GM19328 (cell line): ENCODE measurements at regions not wholly inside any gene's neighbourhood (a gene's known extent, or its start where the extent isn't known, plus 50 kb on each side); places are given as distances from the start of the nearest gene placed in this dataset.

Experiments
- ATAC-seq: cut with Tn5 transposase; IDR thresholded peaks from one replicate; pipeline ENCODE4 v1.9.1; 2021; ENCODE audit warnings: mild to moderate bottlenecking, moderate library complexity; ENCODE audit not compliant: unreplicated experiment

DNA sequence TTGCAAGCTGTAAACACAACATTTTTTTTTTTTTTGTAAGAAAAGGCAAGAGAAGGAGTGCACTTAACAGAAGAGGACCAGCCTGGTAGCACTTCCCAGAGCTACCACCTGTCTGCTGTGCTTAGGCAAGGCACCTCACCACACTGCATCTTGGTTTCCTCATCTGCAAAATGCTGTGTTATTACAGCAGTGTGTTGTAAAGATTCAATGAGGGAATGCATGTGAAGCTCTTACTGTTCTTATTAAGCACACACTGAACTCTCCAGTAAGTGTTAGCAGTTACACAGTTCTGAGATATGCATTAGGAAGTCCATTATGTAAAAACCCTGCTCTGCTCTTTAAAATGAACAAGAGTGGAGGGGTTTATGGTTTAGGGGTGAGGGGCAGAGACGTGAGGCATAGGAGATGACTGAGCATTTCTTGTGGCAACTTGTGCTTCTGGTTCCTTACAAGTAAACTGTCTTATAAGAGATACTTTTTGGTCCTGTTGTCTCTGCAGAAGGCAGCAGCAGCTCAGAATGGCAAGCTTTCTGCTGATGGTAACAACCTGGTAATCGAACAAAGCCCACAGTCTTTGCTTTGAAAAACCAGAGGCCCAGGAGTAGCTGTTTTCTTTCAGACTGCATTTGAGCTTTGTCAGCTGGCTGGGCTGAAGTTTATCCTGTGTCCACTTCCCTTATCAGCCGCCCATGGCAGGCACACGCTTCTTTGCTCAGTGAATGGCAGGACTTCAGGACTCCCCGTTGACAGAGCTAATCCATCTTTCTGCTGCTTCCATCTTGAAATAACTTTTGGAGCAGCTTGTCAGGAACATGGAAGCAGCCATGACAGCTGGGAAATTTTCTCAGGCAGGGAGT, 98.8 kb upstream of the BMPER start:
- ATAC-seq = no peak

DNA sequence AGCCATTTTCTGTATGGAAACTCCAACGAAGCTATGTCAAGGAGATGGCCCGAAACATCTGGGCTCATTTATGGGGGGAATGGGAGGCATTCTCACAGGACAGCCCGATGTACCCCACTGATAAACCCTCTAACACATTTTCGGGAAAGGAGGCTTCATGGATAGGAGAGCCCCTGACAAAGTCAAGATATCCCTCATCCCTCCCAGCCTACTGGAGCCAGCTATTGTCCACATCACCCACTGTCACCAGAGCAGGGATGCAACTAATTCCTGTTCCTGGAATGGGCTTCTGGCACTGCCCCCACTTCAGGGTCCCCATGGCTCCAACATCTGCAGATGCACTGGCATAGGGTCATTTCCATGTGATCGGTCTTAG, 98.2 kb upstream of the BMPER start:
- no peak for ATAC-seq

DNA sequence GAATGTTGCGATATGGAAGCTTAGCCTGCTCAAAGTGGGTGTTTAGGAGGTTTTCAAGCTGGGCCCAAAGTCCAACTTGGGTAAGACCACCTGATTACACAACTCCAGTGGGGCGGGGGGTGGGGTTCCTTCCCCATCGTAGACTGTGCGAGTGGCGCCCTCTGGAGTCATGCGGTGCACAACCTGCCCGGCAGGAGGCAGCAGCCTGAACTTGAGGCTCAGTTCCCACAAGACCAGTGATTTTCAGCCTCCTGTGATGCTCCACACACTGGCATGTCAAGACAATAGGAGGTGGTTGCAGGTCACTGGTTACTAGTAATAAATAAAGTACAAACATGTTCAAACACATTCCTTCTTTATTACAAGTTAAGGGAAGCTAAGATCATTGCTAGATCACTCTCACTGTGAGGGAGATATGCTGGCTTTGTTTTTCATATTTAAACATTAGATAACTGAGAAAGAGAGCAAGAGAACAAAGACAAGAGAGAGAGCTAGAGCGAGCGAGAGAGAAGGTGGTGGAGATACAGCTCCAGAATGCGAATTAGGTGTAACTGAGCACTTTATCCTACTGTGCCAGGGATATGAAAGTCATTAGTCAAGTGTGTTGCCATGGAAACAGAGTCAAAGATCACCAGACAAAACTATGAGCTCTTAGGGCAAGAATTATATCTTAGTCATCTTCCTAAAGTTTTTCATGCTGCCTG, 97.4 kb upstream of the BMPER start:
- no peak for ATAC-seq

DNA sequence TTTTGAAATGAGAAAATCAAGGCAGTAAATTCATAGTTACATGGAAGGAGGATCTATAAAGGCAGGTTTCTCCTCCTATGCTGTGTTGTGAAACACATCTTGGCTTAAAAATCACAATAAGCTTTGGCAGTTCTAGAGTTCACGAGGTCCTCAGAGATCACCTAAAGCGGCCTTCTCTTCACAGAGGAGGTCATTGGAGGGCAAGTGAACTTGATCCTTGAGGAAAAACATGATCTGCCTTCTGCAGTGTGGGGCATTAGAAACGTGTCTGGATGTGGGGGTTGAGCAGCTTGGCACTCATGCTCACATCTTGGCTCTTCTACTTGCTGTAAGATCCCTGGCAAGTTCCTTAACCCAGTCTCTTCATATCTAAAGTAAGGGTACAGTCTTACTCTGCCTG, 96.1 kb upstream of the BMPER start:
- no peak for ATAC-seq

DNA sequence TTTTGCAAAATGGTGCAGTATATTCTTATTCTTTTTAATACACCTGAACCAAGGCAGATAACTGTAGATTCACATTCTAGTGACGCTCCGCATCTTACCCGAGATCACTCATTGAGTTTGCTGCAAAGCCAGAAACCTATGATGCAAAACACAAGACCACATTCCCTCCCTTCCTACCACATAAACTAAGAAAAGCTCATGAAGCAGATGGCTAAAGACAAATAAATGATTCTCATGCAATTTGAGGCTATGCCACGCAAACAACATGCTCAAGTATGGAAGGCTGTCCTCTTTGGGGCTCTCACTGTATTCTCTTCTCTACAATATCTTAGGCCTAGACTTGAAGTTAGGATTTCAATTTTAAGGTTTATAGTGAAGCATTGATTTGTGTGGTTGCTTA, 95.0 kb upstream of the BMPER start:
- no peak for ATAC-seq

DNA sequence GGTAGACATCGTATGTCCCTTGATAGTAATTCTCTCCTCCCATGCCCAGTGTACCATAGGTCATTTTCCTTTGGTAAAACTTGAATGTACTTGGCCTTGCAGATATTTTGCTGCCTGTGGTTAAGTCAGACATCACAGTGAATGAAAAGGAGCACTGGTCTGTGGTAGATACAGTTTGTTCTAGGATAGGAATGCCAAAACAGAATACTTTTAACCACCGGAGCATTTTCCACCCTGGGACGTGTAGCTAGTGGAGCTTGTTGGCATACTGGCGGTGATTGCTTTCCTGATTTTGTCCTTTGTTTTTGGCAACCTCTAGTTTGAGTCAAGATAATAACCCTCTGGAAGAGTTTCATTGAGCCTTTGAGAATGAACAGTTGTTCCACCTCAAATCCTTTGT, 92.0 kb upstream of the BMPER start:
- no peak for ATAC-seq

DNA sequence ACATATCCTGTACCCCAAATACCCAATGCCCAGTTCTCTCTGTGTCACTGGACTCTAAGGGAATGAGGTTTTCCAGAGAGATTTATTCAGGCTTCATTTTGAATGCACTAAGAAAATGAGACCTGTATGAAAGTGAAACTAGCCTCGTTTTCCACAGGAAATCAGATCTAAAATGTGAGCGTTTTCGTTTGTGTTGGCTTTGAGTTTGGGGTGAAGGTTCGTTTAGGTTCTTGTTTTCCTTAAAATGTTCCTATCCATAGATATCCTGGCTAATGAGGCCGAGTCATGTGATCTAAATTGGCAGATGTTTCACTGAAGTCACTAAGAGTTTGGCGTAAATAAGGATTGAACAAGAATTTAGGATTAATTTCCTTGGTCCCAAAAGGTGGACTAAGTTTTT, 90.9 kb upstream of the BMPER start:
- no peak for ATAC-seq

DNA sequence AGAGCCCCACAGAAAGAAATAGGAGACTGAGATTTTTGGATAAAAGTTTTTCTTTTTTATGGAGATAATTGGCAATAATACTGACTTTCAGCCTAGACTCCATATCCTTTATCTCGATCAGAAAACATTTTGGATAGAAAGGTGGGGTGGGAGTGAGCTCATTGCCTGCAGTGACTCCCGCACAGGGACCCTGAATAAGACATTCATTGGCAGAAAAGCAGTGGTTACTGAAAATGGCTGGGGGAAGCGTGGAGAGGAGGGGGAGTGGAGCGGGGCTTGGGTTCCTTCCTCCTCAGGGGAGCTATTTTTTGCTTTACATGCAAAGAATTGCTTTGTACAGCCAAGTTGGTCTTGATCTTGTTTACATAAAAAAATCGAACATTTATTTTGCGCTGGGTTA, 90.4 kb upstream of the BMPER start:
- no peak for ATAC-seq

DNA sequence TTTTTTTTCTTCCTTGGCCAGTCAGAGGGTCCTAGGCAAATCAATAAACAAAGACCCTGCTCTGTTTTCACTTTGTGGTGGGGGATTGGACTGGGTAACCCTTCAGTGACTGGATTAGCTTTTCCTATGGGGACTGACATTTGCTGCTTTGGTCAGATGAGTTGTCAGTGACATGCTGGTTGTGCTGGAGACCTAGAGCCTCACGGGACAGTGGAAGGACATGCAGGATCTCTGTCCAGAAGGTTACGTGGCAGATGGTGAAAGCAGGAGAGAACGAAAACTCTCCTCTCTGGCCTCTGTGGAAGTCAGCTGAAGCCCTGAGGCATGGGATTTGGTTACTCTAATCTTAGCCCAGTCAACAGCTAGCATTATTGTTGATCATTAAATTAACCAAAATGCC, 90.0 kb upstream of the BMPER start:
- ATAC-seq = no peak

DNA sequence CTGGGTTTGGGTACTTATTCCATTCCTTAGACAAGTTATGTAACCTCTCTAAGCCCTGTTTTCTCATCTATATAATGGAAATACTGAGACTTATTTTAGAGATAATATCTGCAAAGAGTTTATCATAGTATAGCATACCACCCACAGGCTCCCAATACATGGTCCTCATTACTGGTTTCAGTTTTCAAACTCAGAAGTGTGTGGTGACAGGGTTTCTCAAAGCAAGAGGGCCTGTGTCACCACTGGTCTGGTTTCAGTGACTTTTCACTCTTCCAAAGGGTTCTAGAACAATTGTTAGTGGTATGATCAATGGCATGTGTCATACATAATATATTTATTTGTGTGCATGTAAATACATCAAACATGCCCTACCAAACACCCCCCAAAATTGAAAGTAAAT, 89.2 kb upstream of the BMPER start:
- ATAC-seq = no peak

DNA sequence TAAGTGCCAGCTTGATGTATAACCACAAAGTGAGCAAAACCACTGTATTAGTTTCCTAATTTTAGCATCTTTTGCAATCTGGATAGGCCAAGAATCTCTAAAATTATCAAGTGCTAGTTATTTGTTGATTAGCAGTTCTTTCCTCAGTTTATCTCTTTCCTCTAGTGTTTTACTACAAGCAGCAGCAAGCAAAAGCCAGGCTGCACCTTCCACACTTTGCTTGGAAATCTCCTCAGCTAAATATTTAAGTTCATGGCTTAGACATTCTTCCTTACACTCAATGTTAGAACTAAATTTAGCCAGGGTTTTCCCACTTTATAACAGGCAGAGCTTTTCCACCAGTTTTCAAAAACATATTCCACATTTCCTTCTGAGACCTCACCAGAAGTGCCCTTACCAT, 85.7 kb upstream of the BMPER start:
- ATAC-seq = no peak

DNA sequence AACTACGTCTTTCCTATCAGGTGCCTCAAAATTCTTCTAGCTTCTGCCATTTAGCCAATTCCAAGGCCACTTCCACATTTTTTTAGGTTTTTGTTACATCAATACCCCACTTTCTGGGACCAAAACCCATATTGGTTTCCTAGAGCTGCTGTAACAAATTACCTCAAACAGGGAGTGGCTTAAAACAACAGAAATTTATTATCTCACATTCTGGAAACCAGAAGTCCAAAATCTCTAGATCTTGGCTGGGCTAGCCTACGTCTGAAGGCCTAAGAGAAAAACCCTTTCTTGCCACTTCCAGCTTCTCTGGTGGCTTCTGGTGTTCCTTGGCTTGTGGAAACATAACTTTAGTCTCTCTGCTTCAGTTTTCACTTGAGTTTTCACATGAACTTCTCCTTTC, 85.1 kb upstream of the BMPER start:
- no peak for ATAC-seq

DNA sequence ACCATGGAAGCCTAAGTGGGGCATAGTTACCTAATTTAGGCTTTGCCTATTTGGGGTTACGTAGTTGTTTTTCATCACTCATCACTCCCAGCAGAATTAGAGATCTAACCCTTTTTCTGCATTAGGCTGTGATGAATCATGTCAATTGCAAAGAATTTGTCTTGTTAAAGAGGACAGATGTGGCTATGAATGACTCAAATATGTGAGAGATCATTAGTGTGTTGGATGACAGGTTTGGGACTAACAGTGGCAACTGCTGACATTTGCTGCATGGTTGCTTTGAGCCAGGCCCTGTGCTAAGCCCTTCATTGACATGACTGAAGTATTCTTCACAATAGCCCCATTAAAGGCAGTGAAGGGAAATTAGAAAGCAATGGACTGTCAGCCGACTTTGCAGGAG, 83.4 kb upstream of the BMPER start:
- ATAC-seq = no peak

DNA sequence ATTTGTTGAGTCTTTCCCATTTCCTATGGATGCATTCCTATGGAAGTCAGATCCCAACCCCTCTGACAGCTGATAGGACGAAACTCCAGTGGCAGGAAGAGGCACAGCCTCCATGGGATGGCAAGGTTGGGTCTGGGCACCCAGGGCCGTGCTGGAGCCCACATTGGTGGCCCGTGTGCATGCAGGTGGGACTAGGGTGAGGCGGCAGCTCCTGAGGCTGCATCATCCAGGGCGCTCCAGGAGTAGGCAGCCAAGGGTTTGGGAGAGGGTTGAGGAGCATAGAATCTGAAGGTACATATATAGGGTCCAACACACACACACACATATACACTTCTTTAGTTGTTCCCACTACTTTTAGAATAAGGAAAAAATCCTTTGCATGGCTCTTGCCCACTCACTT, 81.4 kb upstream of the BMPER start:
- no peak for ATAC-seq

DNA sequence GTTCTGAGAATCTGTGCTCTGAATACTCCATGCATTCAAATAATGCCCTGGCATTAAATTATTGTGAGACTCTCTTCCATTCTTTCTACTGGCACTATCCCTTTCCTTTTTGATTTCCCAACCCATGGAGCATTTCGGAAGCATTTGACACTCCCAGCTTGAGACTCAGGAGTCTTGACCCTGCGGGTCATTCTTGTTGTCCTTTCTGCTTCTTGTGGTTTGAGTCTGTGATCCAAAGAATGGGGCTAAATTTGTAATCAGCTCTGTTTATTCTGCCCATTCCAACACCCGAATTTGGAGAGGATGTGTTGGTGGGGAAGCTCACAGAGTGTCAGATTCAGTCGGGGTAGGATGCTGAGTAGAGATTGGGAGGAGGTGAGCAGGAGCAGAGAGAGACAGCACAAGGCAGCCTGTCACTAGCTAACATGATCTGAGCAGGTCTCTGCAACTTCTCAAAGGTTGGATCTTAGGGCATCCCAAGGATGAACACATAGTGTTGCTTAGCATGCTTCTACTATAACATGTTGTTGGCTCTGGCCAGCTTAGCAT, 80.4 kb upstream of the BMPER start:
- ATAC-seq = no peak

DNA sequence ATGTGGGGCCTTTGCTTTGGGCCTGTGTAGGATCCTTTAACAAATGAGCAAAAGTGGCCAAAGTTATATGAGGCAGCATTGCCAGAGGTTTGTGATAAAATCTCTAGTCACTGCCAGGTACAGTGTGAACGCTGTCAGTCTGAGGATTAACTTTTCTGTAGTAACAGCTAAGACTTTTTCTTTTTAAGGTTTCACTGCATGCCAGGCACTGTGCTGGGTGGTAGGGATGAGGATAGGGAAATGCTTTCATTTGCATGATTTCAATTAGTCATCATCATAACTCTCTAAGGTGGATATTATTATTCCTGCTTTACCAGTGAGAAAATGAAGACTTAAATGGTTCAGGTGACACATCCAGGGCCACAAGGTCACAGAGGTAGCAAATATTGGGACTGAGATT, 79.7 kb upstream of the BMPER start:
- ATAC-seq = no peak

DNA sequence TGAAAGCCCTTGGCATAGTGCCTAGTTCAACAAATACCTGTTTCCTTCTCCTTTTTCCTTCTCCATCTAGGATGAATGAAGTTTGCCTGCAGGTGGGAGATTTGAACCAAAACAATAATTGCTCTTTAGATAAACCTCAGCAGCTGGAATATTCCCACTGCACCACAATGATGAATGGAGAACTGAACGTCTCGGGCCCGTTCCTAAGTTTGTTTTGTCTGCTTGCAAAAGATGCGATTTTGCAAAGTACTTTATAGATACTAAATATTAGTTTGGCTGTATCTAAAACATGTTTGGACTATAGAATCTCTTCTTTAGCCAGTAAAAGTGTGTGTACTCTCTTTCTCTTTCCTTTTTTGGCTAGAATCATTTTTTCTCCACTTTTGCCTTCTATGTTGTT, 75.8 kb upstream of the BMPER start:
- no peak for ATAC-seq

DNA sequence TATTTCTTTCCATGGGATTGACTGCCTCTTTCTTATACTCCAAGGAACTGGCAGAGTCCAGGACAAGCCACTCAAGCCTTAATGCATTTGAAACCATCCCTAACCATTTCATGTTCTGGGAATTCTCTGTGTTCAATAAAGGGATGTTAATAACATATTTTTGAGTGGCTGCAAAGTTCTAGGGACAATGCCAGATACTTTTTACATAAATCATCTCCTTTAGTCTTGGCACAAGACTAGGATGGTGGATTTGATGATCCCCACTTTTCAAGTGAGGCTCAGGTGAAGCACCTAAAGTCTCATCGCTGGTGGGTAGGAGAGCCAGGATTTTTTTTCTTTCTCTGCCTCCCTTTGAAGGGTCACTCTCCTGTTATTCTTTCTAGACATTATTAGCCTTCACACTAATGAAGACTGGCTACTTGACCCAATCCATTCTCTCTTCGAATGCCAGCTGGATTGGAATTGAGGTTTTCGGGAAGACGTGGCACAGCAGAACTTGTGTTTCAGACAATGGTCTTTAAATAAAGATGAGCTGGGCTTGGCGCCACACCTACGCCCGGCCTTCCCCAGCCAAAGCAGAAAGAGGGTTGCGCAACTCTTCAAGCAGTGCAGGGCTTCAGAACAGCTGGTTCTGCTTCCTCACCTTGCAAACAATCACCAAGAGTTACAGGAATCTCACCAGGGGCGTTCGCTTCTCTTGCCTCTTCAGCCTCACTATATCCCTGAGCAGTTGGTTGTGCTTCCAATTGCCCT, 73.8 kb upstream of the BMPER start:
- ATAC-seq = no peak

DNA sequence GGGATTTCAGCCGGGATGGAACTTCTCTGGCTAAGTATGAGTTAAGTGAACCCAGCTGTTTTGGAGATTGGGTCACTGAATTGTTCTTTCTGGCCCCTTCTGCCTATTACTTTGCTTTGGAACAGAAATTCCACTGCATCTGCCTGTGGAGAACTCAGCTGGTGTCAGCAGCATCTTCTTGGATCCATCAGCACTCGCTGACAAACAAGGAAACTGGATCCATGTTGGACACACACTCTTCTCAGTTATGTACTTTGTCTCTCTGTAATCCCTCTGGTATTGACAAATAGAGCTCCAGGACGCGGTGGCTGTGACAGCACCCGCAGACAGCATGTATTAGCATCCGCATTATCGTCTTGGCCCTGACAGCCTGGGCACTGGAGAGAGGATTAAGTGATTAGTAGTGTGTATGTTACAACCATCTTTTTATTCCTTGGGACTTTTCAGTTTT, 73.0 kb upstream of the BMPER start:
- no peak for ATAC-seq

DNA sequence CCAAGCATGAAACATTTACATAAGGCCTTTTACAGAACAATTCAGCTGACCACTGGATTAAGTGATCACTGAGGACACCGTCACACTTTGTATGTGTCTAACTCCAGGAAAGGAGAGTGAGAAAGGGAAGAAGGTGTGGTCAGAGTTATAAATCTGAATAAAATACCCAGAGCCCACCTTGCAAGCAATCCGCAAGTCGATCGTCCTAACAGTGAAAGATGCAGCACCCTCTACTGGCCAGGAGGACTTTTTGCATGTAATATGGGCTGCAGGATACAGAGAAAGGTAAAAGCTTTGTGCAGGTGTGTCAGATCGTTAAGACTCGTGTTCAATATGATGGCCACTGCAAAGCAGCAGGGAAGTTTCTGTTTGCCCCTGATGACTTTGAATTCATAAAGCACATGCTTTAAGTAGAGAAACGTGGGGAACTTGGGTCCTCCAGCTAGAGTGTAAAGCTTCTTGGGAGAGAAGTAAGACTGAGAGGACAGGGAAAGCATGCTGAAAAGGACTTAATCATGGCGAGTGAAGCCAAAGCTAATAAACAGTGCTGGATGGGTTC, 68.5 kb upstream of the BMPER start:
- no peak for ATAC-seq

DNA sequence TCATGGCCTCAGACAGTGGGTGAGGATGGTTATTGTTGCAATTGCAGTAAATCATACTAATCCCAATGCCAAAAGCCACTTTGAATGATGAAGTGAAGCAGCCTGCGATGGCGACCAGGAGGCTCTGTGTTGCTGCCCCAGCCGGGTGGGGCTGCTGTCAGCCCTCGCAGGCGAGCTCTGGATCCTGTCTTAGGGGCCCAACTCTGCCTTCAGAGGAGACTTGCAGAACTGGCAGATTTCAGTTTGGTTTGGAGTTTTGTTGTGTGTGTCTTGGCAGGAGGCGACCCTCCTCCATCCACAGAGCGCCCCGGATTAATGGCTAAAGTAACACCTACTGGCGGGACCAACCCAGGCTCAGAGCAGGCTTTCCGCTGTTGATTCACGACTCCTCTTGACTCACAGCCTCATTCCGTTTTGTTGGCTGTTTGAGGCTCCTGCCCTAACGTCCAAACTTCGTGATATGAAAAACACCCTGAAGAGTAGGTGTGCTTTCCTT, 67.9 kb upstream of the BMPER start:
- no peak for ATAC-seq
